ENCODE measurements at regions not wholly inside any gene's neighbourhood (a gene's known extent, or its start where the extent isn't known, plus 50 kb on each side); places are given as distances from the start of the nearest gene placed in this dataset.

DNA sequence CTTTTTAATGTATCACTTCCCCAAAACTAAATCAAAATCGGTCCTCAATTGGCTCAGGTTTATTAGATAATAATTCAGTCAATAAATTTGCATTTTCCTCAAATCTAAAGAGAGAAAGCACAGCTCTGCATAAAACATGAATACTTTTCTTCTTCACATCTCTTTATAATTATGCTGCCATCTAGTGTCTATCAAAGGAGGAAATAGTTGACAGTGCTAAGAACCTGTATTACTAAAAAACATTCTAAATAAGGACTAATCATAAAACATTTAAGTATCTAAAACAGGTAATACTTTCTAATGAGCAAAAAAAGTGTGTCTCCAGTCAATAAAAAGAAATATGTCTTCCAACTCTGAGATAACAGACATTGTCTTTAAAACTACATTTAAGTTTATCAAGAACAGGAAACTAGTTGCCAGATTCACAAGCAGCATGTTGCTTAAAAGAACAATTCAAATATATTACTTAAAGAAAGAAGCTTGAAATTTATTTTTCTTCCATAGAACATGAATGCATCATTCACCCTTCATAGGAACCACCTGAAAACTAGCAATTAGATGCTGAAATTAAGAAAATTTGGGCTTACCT lies 56.5 kb upstream of the DST start:
- H3K4ac ChIP-seq (ENCODE audit: low read depth, low read length), result no peak overlapping the region
- no peak overlapping the region for H2BK12ac ChIP-seq (ENCODE audit: insufficient read length, low read depth, low read length)
- no peak overlapping the region for H4K91ac ChIP-seq (ENCODE audit: insufficient read length, low read depth, low read length)
- no peak overlapping the region for H2AK5ac ChIP-seq (ENCODE audit: insufficient read length, low read length)
- no peaks in the 10 kb centered on the region for H3K9me3 ChIP-seq (ENCODE audit: control insufficient read depth, low read depth, low read length)
- peaks cover 2% of the 10 kb centered on the region for H3K79me2 ChIP-seq (ENCODE audit: insufficient read depth, low read length)
- H3K4me2 ChIP-seq (ENCODE audit: insufficient read depth, insufficient read length, low read length), result no peak overlapping the region
- WGBS (ENCODE audit: extremely low coverage, insufficient read length, low lambda C conversion rate), result no CpG with 5 or more reads among the region's 1 CpG
- Mint-ChIP-seq H3K27ac (no peak overlapping the region), H3K36me3 (ENCODE audit: insufficient read depth in 1 of 3, low read depth in 3 of 3) (peaks cover 4 to 28% (median 22%) of the 10 kb centered on the region in 3 experiments; a peak in 6 of 7 replicates), H3K27me3 (ENCODE audit: low read depth) (no peaks in the 10 kb centered on the region), H3K9me3 (0 out of 5 replicates have a peak, but pooled peaks cover 0 to 2% of the 10 kb centered on the region in 2 experiments), H3K4me1 (no peaks in the 10 kb centered on the region), H3K4me3 (no peak overlapping the region)
- no peak overlapping the region for H2BK15ac ChIP-seq (ENCODE audit: low read depth, low read length)
- peak; percentile 60 for TF ChIP-seq CTCF (conservative IDR thresholded peaks at IDR 0.05)
- no peak overlapping the region for H4K8ac ChIP-seq (replicated peaks; ENCODE audit: insufficient read length, low read depth, low read length)
- no peaks in the 10 kb centered on the region for H3K4me1 ChIP-seq (ENCODE audit: insufficient read depth, low read length)
- no peak overlapping the region for H3K18ac ChIP-seq (ENCODE audit: insufficient read length, low read depth, low read length)
- no peak overlapping the region for H2BK20ac ChIP-seq (ENCODE audit: low read depth, low read length, poor library complexity, severe bottlenecking)
- H4K5ac ChIP-seq (ENCODE audit: insufficient read length, low read depth, low read length), result no peak overlapping the region
- H3K56ac ChIP-seq (ENCODE audit: insufficient read length, low read depth, low read length), result no peak overlapping the region
- no peak overlapping the region for H3T11ph ChIP-seq (ENCODE audit: low read length)
- H2AFZ ChIP-seq (ENCODE audit: low read length), result no peak overlapping the region
- H3K79me1 ChIP-seq (ENCODE audit: insufficient read depth, low read depth, low read length, poor library complexity, severe bottlenecking), result no peaks in the 10 kb centered on the region
- no peaks in the 10 kb centered on the region for H3K23me2 ChIP-seq (ENCODE audit: insufficient read length, low read depth, low read length, poor library complexity, severe bottlenecking)
- no peak overlapping the region for H3K27ac ChIP-seq (ENCODE audit: insufficient read length, low read depth, low read length)
- no peak overlapping the region for H2BK120ac ChIP-seq (ENCODE audit: low read depth, low read length, poor library complexity, severe bottlenecking)
- H3K23ac ChIP-seq (ENCODE audit: insufficient read length, low read depth, low read length), result no peak overlapping the region
- no peaks in the 10 kb centered on the region for H4K20me1 ChIP-seq (ENCODE audit: control insufficient read depth, insufficient read depth, insufficient read length)
- no peak for DNase-seq
- H2BK5ac ChIP-seq (ENCODE audit: insufficient read length, low read length), result no peak overlapping the region
- H3K27me3 ChIP-seq (ENCODE audit: insufficient read depth, low read length), result no peaks in the 10 kb centered on the region
- no peak overlapping the region for H3K14ac ChIP-seq (ENCODE audit: insufficient read depth, low read length)
- H3K9ac ChIP-seq (ENCODE audit: extremely low read depth, insufficient read length, low read length), result no peak overlapping the region
